ENCODE measurements at regions not wholly inside any gene's neighbourhood (a gene's known extent, or its start where the extent isn't known, plus 50 kb on each side); places are given as distances from the start of the nearest gene placed in this dataset.

DNA sequence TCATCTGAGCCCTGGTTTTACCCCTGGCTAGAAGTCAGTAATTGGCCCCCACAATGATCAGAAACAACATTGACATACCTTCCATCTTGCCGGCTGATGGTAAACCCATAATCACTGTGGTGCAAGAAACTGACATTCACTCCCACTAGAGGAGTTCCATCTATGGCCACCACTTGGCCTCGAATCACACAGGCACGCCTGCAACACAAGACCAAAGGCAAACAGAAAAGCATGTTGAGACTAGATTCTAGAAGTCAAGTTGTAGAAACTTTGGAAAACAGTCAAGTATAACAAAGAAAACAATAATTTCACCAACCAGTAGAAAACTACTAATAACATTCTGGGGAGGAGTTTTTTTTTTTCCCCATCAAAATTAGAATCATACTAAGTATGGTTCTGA, 183.4 kb downstream of the SH2D1A start:
- DNase-seq, result no peak

DNA sequence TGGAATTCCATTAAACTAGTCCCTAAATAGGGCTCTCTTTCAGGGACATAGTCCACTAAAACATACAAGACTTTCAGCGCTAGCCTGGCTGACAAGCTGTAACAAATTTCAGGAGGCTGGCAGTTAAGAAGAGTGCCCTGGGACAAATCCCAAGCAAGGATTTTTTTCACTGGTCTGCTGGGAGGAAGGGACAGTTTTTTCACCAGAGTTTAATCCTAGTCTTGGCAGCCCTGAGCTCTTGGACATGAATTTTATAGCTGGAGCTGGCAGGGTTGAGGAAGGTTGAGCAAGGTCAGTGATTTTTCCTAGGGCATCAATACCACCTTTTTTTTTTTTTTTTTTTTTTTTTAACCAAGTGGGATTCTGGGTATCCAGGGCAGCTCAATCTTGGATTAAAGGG, 184.4 kb downstream of the SH2D1A start:
- peak in 1 of 2 experiments; percentile 23 for DNase-seq

DNA sequence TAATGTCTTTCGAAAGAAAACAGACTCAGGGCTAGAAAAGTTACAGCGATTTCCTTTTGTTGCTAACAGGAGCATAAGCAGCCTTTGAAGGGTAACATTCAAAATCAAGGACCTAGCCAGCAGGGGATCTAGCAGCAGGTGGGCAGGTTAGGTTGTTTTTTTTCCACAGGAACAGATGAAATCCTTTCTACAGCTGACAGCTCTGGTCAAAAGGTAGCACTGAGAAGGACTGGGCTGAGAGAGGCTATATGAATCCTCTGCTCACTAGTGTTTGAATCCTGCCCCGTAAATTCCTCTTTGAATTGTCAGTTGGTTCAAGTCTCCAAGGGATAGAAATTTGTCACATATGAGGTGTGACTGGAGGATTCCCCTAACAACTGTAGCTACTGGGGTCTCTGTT, 188.2 kb downstream of the SH2D1A start:
- no peak for DNase-seq

DNA sequence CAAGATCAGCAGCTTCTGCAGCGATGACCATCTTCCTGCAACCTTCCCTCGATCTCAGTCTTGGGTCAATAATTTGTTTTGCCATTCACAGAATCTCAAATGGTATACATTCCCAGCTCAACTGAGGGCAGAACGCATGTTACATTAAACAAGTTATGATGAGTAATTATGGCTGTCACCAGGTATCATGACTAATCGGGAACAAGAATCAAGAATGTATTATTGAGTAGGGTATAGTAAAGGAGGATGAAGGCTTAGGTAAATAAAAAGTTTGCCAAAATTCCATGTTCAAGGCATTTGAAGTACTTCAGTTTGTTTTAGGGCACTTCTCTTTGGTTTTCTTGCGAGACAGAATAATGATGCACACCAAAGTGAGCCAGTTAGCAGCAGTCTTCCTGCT, 194.1 kb downstream of the SH2D1A start:
- no peak for DNase-seq

DNA sequence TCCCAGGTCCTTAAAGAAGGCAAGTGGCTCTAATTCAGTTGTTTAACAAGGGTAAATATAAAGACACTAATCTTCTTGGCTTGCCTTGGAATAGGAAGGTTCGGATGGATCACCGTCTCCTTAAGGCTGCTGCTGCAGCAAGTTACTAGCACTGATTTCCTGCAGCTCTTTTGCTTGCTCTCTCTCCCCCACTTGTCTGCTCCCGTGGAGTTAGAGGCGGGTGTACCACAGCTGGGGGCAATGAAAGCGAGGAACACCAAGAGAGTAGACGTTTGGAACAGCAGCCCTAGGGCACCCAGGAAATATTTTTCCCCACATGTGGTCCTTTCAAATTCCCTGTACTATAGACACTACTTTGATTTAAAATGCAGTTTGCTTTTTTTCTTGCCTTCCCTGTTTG, 202.2 kb downstream of the SH2D1A start:
- no peak for DNase-seq

DNA sequence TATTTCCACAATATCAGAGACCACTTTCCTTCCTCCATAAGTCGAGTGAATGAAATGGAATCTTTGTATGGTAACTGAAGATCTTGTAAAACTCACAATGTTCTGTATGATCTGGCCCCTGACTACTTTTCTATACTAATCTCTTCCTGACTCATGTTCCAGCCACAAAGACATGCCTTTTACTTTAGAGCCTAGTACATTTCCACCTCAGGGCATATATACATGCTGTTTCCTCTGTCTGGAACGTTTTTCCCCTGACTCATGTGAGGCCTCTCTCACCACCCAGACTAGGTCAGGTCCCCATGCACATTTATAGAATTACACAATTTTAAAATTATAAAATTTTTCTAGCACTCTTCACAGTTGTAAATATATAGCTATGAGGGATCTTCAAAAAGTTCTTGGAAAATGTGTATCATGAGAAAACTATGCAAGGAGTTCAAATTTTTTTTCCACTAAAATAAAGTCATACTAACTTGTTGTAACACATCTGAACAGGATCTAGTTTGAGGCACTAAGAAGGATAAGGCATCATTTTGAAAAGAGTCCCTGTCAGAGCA, 208.8 kb downstream of the SH2D1A start:
- no peak for DNase-seq

DNA sequence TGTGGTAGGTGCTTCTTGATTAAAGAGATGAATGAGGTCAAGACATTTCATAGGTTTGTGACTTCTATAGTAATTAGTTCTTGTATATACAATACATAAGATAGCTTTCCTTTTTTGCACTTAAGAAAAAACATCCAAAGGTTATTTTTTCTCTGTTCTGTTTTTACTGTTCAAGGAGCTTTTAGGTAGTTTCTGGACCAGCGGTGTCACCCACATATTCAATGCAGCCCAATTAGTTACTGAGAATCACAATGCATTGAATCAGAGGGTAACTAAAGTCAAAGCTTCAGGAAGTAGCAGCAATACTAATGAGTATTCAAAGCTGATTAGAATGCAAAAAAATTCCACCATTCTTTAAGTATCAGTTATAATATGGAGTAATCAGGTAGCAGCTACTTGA, 211.6 kb downstream of the SH2D1A start:
- DNase-seq, result no peak

DNA sequence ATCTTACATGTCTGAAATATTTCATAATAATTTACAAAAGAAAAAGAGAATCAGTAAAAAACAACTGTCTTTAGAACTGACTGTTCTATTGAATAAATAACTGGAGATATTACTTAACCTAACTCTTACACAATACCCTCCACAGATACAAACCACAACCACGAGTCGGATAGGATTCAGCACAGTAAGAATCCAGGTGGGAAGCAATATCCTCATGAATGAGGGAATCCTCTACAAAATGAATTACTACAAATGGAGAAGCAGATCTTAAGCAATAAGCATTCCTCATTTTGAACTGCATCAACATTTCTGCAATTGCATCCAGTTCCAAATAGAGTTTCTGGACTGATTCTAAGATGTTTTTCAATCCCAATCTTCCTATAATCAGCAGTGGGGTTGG, 227.1 kb downstream of the SH2D1A start:
- DNase-seq, result no peak

DNA sequence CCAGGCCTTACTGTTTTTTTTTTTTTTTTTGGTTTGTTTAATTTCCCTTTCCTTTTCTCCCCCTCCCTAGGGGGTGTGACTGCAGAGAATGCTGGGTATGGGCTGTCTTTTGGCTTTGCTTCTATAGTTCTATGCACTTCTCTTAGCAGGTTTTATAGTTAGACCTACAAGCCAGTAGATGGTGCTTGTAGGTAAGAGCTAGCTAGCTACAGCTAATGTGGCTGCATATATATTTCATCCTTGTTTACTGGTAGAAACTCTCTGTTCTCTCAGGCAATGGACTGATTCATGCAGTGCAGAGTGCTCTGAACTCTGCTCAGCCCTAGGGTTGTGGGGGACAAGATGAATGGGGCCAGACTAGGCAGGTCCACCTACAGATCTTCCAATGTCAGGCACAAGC, 246.4 kb downstream of the SH2D1A start:
- no peak for DNase-seq

DNA sequence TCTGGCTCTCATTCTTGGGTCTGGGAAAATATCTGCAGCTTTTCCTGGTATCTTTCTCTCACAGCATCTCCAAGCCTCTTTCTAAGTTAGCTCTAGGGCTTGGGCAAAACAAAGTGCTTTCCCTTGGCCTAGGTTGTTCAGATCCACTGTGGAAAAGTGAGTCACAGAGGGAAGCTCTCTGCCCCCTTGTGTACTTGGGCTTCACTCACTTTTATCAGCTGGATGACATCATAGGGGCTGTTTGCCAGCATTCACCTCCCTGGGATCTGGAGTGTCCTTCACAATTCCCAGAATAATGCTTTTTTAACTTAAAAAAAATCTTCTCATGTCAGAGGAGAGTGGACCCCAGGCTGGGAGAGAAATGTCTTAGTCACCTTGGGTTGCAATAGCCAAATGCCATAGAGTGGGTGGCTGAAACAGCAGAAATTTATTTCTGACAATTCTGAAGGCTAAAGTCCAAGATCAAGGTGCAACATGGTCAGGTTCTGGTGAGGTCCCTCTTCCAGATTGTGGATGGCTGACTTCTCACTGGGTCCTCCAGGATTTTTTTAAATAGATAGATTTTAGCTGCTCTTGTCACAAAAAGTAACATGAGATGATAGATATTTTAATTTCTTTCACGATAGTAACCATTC, 247.8 kb downstream of the SH2D1A start:
- DNase-seq, result no peak

DNA sequence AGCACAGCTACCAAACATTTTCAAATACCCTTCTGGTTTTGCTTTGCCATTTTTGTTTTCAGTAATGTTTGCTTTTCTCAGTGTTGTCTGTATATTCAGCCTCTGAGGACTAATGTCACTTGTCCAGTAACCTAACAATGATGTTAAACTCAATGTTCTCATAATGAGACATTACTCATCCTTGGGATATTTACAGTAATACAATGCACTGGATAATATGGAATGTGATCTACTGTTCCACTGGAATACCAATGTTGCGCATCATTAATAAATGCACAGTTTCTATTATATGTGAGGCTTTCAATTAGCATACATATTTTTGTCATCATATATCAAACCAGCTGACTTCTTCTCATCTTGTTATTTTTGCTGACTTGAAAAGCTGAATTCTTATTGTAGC, 259.1 kb downstream of the SH2D1A start:
- DNase-seq, result no peak

DNA sequence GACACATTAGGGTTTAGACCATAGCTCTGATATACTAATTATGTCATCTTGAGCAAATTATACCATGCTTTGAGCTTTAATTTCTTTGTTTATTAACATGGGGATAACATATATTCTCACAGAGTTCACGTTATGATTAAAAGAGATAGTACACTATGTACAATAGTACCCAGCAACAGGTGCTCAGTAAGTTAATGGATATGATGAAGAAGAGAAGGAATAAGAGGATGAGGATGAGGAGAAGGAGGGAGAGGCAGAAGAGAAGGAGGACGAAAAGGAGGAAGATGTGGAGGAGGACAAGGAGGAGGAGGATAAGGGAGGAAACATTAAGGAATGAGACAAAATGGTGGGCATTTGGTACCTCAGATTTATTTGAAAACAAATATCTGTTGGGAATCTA, 260.4 kb downstream of the SH2D1A start:
- no peak for DNase-seq

DNA sequence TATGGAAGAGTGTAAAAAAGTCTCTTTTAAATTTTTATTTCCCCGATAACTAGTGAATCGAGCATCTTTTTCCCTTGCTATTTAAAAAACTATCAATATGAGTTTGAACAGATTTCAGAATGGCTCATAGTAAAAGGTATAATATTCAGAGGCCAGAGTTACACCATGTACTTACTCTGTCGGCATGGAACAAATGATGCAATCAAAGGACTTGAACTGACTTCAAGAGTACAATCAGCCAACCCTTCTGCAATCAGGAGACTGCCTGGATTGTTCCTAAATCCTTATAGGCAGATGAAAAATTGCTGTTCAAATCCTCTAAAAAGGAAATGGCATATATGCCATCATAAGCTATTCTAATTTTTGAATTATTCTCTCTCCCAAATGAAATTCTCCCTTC, 273.3 kb downstream of the SH2D1A start:
- DNase-seq, result no peak

DNA sequence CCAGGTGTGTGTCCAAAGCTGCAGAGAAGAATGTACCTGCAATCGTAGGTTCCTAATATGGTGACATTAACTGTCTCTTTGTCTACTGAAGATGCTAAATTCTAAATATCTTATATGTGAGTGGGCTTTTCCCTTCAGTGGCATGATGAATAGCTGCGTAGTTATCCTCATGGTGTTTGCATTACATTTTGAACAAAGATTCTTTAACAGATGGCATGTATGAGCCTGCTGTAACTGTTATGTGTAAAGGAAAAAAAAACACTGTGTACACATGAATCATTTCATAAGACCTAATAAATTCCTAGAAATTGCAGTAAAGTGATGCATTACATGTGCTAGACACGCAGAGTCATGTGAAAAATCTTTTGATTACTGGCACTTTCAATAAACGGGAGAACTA, 288.0 kb downstream of the SH2D1A start:
- DNase-seq, result no peak

DNA sequence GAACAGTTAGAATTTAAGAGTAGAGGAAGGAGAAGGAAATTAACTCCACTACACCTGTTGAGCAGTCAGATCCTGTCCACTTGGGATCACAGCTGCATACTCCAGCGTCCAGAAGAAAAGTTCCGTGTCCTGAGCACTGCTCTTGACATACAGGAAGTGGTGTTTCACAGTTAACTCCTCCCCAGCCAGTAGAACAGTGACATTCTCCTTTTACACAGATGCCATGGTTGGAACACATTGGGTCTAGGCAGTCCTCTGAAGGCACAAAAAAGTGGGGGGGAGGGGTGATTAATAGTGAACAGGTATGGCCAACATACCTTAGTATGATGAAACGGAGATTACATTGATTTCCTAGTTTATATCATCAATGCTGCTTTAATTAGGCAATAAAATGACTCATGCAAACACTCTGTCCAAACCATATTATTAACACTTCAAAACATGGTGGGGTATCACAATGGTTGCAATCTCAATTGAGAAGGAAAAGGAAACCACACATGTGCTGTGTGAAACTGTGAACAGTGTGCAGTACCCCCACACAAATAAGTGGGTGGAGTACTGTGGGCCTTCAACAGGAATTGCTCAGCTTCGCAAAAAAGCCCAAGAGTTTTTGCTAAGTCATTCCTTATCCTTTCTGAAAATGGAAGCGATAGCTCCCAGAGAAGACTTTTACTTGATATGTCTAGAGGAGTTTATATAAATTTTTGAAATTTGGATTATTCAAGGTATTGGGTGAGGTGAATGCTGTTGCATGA, 295.6 kb downstream of the SH2D1A start:
- DNase-seq, result no peak

DNA sequence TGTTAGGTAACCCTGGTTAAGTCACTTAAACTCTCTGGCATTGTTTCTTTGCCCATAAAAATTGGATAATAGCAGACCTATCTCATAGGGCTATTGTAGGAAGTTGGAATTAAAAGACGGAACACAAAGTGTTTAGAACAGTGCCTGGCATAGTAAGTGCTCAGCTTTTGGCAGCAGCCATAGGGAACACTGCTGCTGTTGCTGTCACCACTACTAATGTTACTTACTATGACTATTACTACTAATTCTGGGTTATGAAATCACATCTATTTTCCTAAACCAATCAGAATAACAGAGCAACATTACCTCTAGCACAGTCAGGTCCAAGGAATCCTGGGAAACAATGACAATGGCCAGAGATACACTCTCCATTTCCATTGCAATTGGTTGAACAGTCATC, 300.0 kb downstream of the SH2D1A start:
- DNase-seq, result no peak

DNA sequence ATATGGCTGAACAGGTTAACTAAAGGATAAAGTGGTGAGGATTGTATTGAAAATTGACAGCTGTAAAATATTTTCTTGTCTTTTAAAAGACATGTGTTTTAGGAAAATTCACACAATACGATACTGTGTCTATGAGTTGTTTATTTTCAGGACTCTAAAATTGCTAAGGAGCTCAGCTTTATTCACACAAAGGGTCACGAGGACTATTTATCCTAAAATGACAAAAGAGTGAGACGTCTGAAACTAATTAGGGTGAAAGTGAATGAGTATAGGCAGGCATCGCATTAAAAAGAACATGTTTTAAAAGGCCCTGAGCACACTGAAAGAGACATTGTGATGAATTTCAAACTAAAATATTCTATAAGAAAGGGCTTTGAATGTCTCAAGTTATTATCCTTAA, 304.7 kb downstream of the SH2D1A start:
- no peak for DNase-seq

DNA sequence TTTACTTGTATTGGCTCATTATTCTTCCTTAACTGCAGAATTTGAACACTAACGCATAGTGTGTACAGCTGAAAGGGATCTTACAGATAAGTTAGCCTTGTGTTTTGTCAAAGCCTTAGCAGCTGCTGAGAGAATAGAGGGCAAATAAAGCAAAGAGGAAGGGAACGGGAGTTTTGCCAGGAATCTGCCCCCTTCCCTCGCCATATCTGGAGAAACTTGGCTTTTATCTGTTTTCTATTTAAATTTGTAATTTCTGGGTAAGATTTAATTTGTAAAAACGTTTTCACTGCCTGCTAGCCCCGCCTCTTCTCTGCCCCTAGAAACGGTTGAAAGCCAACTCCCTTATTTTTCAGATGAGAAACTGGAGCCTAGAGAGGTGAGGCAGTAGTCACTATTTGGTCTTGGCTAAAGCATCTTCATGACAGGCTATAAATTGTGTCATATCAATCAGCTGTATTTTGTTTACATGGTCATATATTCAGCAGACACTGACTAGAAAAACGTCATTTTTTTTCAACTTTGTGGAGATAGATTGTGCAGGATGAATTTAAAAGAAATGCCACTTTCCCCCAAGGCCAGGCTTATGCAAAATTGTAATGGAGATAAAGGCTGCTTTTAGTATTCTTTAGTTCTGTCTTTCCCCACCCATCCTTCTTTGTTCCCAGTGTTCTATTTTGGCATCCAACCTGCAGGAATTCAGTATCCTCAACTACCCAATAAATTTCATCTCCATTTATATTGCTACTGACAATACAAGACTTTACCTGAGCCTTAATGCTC, 319.4 kb downstream of the SH2D1A start:
- no peak for DNase-seq

DNA sequence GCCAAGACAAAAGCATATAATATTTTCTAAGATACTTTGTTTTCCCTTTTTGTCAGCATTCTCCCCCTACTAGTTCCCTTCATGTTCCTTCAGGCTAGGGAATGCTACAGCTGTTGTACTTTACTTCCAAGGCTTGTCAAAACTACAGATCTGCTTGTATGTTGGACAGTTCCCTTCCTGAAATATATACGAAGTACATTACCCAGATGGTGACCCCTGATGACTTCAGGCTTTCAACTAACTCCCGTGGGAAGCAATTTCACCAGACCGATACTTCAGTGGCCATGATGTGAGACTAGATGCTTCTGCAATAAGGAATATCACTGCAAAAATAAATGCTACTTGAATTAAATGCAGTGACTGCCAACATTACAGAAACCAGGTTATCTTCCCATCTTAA, 332.8 kb downstream of the SH2D1A start:
- no peak for DNase-seq

DNA sequence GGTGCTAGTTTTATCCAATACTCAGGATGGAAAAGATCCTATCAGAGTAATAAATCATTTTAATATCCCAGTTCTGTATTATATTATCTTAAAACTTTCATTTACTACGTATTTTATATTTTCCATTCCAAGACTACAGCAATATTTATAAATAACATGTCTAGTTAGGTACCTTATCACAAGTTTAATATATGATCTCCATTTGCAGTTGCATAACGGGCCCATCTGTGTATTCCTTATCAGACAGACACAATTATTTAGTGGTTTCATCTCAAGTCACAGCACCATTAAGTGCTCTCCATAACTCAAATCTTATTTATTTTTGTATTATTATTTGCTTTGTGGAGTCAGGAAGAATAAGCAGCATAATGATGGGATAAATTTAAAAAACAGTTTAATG, 333.9 kb downstream of the SH2D1A start:
- no peak for DNase-seq

DNA sequence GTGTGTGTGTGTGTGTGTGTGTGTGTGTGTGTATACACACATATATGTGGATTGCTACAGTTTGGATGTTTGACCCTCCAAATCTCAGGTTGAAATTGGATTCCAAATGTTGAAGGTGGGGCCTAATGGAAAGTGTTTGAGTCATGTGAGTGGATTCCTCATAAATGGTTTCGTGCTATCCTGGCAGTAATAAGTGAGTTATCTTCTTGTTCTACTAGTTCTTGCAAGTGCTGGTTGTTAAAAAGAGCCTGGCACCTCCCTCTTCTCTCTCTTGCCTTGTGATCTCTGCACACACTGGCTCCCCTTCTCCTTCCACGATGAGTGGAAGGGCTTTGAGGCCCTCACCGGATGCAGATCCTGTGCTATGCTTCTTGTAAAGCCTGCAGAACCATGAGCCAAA, 344.1 kb downstream of the SH2D1A start:
- DNase-seq, result no peak

DNA sequence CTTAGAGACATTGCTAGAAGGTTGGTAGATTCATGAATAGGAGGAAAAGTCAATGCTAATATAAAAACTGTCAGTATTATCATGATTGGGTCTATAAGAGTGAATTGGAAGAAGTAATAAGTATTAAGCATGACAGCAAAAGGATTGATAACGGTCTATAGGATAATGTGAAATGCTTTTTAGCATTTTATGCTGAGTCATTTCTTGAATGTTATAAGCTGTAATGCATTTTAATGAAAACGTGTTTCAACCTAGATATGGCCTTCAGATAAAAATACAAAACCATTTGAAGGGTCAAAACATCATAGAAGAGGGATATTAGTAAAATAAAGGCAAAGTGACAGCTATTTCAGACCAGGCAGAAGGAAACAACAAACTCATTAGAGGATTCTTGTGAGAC, 353.5 kb downstream of the SH2D1A start:
- DNase-seq, result no peak

DNA sequence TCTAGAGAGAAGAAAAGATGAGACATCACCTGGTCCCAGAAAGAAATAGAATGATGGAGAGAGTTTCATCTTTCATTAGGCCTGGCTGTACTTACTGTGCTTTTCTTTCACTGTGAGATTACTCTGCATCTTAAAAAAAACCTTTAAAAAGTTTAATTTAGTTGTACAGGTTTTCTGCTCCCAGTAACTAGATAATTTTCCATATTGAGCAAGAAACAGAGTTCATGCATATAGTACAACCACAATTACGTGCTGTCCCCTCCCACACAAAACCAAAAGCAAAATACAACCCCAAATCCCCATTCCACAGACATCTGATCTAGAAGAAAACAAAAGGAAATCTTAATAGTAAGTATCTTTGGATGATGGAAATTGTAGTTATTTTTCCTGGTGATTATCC, 371.2 kb downstream of the SH2D1A start:
- no peak for DNase-seq

DNA sequence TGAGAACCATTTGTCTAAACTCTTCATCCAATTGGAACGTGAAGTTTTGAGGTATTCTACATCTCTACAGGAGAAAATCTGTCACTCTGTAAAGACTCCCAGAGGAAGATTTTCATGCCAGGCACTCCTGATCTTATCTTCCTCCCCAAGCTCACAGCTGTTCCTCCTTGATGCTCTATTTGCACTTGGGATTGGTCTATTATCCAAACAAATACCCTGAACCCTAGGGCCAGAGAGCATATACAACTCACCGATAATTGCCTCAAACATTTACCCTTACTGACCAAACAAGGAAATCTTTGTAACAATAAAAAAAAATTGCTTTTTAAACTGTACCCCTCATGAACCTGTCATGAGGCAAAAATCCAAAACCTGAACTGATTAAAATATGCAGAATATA, 372.7 kb downstream of the SH2D1A start:
- no peak for DNase-seq
